NCI-H2227 (cell line): ENCODE measurements at regions not wholly inside any gene's neighbourhood (a gene's known extent, or its start where the extent isn't known, plus 50 kb on each side); places are given as distances from the start of the nearest gene placed in this dataset.
"Not testable (repeated sequence)": the region's sequence is repeated elsewhere in the genome, so short reads cannot be mapped to it uniquely, and the experiment has no call there.

Source experiments
- DNase-seq: peaks from one replicate; lab custom pipeline; 2025; ENCODE audit not compliant: unreplicated experiment; lab: John Stamatoyannopoulos, UW

DNA sequence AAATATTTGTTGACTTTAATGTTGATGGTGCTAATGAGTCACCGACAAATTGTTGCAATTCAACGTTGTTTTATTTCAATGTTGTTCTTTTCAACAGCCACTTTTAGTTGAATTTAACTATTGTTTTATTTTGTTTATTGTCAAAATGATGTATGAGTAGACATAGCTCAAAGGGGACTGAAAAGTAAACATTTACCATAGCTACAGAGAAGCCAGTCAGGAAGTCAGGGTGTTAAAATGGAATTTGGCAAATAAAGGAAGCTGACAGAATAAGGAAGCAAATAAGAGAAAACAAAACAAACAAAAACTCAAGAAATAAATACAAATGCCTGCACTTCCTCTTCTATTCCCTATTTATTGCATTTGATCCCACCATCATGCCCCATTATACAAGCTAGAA, 648.4 kb upstream of the HTR2C start:
- DNase-seq: no peak

DNA sequence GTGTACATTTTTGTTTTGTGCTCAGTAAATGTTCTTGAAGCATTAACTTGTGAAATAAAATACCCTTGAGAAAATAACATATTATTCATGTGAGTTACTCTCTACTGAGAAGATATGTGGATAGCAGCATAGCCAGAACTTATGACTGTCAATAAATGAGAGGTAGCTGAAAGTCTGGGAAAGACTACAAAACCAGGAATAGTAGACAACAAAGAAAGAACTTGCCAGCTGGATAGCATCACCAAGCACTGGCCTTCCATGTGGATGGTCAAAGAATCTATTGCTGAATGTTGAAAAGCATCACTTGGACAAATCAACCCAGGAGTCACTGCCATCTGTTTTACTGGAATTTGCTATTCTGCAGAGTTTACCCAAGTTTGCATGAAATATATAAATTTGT, 650.0 kb upstream of the HTR2C start:
- DNase-seq: no peak

DNA sequence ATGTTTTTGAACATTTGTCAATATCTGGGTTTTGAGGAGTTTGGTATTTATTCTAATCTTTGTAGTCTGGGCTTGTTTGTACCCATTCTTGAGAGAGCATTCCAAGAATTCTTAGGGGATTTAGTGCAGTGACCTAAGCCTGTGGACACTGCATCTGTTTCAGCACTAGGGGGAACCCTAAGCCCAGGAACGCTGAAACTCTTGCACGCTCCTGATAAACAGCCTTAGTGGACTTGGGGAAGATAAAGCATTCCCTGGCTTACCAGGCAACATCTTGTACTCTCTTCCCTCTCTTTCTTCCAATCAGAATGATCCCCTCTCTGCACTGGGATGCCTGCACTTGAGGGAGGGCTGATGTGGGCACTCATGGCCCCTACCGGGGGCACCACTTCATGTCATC, 654.9 kb upstream of the HTR2C start:
- peak; percentile 49 for DNase-seq

DNA sequence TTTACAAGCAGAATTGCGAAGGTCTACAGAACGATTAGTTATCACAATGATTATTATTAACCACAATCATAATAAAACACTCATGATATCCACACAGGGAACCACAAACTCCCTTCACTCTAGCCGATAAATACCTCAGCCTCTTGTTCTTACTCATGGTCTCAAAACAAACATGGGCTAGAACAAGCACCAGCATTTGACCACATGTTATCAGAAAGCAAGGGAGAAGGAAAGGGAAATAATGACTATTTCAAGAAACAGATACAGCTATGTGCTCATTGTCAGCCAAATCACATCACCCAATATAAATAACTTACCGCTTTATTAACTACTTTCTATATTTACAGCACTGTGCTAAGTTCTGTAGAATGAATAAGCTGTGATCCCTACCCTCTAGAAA, 663.2 kb upstream of the HTR2C start:
- no peak for DNase-seq

DNA sequence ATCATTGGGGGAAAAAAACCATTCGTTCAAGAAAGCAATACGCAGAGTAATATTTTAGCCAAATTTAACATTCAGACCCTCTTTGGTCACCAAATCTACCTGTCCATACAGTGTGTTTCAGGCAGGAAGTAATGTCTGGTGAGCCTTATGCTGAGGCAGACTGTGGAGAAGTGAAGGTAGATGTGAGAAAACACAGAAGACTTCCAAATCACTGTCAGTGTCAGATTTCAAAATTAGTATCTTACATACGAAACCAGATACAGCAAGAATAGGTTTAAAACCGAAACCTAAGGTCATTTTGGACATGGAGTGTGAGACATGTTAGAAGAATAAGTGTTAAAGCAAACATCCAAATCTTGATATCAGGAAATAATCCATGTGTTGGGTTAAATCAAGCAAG, 664.5 kb upstream of the HTR2C start:
- no peak for DNase-seq

DNA sequence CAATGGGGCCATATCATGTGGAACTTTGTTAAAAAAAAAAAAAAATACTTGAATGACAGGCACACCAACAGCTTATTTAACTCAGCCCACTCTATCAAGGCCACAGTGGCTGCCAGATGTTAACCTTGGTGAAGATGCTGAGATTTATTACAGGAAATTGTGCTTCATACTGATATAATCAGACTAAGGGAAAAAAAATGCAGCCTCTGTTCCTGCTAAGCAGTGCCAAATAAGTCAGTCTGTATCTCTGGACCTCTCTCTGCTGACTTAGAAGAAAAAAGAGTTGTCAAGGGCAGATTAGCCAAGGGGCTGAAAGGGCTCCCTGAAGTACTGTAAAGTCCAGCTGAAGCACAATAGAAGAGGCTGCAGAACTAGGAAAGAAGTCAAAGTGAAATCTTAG, 677.7 kb upstream of the HTR2C start:
- no peak for DNase-seq

DNA sequence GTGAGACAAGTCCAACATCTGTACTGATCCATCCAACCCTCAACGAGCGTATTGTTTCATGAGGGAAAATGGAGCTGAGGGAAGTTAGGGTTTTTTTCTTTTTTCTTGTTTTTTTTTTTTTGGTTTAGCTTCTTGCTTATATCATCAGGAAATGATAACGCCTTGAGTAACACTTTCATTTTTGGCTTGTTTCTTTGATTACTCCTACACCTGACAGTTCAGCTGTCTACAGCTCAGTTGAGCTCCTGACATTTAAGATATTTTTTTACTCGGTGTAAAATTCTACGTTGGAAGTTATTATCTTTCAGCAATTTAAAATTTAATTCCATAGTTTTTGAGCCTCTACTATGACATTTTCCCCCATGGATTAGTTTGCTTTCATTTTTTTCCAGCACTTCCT, 691.0 kb upstream of the HTR2C start:
- DNase-seq: no peak

DNA sequence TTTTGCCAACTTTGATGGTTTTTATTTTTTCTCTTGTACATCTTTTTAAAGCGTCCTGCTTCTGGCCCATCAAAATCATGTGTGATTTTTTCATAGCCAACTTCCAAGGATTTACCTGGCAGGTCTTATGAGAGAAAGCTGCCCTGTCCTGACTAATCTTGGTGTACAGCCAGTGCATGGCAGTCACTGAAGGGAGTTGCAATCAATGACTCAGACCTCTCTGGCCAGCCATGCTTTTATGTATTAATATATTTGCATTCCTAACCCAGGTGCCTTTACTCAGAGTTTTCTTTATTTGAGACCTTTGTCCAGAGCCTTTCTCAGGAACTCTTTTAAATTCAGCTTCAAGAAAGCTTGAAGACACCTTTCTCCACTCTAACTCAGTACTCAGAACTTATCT, 691.5 kb upstream of the HTR2C start:
- DNase-seq: no peak

DNA sequence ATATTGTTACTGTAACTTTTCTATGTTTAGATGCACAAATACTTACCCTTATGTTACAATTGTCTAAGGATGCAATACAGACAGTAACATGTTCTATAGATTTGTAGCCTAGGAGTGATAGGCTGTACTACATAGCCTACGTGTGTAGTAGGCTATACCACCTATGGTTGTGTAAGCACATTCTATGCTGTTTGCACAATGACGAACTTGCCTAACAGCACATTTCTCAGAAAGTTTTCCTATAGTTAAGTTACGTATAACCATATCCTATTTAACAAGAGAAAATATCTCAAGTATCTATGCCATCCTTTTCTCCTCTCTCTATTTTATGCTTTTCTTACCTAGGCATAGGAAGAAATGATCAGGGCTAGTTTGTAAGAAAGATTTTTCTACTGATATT, 710.8 kb upstream of the HTR2C start:
- DNase-seq: no peak

DNA sequence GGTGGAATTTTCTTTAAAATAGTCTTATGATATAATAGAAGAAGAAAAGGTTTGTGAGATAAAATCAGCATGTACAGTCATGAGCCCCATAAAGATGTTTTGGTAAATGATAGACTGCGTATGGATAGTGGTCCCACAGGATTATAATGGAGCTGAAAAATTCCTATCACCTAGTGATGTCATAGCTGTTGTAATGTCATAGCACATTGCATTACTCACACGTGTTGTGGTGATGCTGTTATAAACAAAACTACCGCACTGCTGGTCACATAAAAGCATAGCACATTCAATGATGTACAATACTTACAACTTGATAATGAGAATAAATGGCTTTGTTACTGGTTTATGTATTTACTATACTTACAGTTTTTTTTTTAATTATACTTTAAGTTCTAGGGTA, 715.2 kb upstream of the HTR2C start:
- no peak for DNase-seq

DNA sequence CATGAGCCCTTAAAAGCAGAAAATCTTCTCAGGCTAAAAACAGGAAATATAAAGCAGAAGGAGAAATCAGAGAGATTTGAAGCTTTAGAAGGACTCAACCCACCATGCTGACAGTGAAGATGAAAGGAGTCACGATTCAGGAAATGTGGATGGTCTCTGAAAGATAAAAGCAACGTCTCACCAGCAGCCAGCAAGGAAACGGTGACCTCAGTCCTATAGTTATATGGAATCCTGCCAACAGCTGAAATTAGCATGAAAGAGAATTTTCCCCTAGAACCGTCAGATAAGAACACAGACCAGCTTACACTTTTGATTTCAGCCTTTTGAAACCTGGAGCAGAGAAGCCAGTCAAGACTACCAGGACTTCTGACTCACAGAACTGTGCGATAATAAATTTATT, 715.7 kb upstream of the HTR2C start:
- DNase-seq: no peak

DNA sequence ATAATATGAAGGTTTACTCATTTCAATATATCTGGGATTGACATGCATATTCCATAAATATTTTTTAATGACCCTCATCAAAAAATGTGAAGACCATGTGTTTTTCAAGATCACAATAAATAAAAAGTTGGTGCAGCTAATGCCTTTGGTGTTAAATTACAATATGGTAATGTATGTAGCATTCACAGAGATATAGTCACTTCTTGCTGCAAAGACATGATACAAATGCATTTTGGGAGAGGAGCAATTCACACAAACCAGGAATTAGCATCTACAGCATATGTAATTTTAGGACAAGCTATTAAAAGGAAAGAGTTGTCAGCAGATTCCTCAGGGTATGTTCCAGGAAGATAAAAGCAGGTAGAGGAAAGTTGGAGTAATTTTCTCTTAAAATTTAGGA, 734.5 kb upstream of the HTR2C start:
- no peak for DNase-seq

DNA sequence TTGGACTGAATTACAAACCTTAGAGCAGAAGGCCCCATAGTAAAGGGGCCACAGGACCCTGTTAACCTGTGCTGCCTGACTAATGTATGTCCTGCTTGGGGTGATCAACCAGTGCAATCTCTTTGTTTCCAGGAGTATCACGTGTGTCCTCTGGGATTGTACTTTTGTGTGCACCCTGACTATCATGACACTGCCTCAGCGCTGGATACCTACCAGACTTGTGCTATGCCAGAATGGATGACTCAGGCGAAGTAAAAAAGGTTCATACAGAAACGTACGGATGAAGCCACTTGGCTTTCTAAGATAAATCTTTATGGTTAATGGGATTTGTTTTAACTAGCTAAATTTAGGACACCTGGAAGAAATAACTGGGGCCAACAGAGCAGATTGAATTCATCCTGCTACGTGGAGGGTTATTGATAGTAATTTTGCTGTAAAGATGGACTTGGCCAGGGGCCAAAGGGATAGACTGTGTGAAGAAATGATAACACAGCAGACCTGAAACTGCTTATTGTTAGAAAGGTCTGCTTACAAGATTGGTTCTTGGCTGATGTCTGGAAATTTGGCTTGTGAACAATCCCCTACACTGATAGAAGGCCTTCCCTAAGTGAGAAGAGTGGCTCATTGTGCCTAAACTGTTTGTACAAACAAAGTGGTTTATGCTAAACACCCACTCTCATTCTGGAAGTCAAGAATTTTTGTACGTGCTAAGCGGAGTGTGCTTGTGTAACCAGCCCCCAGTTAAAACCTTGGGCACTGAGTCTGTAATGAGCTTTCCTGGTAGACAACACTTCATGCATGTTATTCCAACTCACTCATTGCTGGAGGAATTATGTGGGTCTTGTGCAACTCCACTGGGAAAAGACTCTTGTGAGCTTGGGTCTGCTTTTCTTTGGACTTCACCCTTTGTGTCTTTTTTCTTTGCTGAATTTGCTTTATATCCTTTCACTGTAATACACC, 750.5 kb upstream of the HTR2C start:
- no peak for DNase-seq

DNA sequence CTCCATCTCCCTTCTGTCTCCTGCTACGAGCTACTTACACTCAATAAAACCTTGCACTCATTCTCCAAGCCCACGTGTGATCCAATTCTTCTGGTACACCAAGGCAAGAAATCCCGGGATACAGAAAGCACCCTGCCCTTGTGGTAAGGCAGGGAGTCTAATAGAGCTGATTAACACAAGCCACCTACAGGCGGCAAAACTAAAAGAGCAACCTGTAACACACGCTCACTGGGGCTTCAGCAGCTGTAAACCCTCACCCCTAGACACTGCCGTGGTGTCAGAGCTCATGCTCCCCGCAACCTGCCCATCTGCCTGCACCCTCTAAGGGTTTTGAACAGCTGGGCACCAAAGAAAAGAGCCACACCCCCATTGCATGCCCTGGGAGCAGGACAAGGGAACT, 755.4 kb upstream of the HTR2C start:
- DNase-seq: no peak

DNA sequence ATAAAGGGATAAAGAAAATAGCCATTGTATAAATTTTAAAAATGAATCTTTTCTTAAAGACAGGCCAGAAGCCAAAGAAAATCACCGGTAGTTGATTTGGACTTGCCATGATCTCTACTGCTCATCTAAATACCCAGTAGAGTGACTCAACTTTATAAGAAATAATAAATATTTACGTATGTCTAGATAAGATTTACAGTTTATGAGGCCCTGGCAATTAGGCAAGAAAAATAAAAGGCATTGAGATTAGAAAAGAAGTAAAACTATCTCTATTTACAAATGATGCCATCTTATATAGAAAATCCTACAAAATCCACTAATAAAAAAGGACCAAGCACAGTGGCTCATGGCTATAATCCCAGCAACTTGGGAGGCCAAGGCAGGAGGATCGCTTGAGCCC, 765.5 kb upstream of the HTR2C start:
- DNase-seq: no peak

DNA sequence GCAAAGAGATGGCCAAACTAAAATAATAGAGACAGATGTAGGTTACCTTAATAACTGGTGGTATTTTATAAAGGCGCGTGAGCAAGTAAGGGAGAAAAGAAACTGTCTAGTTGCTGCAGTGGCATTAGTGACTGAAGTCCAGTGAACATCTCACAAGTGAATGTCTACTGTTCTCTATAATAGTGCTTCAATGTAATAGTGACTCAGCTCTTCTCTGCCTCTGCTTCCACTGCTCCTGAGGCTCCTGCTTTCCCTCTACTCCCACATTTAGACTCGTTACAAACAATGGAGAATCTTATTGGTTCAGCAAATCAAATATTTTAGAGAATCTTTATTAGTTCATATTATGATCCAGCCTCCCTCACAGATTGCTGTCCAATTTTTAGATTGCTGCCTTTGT, 779.1 kb upstream of the HTR2C start:
- DNase-seq: no peak

DNA sequence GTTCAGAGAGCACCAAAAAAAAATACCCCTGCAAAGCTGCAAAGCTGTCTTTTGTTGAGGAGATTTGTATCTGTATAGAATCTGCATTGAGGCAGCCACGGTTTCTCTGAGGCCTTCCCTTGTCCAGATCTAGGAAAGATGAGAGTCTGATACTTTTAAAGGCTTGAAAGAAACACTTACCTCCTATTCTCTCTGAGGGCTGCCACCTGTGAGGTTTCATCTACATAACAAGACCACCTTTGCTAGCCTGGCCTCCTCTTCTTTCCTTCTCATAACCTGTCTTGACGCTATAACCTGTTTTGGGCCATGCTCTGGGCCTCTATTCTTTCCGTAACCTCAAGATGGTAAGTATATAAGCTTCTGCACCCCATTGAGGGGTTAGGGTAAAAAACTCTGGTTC, 779.6 kb upstream of the HTR2C start:
- no peak for DNase-seq

DNA sequence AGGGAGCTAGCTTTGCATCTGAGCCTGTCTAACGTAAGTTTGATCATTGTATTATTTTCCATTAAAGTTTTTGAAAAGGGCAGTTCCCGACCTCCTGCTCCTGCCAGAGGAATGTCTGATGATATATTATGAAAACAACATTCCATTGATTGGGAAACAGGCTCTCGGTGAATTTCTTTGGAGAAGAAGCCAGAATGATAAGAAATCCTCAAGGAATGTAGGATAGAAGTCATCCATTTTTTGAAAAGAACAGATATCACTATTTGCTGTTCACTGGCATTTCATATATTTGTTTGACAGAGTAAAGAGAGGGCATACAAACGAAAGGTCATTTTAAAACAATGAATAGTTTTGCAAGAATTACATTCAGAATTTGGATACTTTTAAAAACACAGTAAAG, 781.0 kb upstream of the HTR2C start:
- DNase-seq: no peak

DNA sequence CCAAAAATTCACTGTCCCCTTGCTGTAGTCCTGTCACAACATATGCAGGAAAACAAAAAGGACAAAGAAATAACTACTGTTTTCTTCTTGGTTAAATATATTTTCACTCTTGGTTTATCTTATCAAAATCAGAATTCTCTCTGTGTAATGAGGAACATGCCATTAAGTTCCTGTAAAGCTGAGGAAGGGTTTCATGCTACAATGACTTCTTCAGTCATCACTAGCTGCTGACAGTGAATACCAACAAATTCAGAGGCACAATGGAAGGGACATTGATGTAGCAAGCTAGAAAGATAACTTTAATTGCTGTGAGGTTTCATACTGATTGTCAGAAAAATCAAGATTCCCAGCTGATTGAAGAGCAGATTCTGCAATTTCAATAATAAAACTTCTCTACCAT, 782.9 kb upstream of the HTR2C start:
- DNase-seq: no peak

DNA sequence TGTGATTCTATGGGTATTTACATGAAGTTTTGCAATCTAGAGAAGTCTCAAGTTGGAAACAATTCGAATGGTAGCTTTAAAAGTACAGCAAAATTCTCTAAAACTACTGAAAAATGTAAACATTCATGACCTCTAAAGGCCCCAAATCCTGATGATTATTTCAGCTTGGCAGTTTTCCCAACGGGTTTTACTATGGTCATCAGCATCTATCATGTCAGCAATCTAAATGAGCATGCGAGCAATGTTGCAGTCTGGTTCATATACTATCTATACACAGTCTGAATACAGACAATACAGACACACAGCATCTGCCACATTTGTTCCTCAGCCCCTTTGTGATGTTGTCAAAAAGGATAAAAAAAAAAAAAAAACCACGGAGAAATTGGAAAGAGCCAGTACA, 790.3 kb upstream of the HTR2C start:
- DNase-seq: no peak

DNA sequence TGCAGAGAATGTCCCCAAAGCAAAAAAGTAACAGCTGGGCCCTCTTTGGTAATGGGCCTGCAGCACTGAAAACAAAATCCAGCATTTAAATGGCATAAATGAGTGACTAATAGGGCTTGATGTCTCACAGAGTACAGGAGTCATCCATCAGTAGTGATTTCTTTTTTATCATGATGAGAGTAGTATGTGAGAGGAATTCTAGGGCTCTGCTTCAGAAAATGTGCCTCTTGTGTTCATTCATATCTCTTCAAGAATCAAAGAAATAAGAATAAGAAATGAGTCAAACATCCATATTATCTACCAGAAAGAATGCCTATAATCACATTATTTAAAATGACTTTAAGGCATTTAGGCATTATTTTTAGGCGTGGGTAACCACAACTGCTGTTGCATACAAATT, 792.9 kb upstream of the HTR2C start:
- no peak for DNase-seq

DNA sequence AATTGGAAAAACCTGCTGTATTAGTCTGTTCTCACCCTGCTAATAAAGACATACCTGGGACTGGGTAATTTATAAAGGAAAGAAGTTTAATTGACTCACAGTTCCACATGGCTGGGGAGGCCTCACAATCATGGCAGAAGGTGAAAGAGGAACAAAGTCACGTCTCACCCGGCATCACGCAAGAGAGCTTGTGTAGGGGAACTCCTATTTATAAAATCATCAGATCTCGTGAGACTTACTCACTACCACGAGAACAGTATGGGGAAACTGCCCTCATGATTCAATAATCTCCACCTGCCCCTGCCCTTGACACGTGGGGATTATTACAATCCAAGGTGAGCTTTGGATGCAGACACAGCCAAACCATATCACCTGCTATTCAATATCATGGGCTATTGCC, 799.1 kb upstream of the HTR2C start:
- not testable (repeated sequence) for DNase-seq

DNA sequence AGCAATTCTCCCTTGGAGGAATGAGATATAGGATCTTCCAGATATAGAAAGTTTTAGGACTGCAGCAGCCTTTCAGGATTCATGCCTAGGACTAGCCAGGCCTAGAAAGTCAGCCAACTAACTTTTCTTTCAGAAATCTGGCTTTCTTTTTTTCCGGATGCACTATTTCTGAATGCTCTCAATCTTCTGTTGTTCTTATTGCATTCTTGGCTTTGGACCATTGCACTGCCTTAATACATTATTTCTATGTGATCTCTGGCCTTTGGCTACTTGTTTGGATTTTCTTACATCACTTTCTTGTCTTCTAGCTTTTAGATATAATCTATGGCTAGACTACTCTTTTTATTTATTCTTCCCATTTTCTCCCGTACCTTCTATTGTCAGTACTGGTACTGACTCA, 813.1 kb upstream of the HTR2C start:
- DNase-seq: no peak
